ENCODE measurements at regions not wholly inside any gene's neighbourhood (a gene's known extent, or its start where the extent isn't known, plus 50 kb on each side); places are given as distances from the start of the nearest gene placed in this dataset.

DNA sequence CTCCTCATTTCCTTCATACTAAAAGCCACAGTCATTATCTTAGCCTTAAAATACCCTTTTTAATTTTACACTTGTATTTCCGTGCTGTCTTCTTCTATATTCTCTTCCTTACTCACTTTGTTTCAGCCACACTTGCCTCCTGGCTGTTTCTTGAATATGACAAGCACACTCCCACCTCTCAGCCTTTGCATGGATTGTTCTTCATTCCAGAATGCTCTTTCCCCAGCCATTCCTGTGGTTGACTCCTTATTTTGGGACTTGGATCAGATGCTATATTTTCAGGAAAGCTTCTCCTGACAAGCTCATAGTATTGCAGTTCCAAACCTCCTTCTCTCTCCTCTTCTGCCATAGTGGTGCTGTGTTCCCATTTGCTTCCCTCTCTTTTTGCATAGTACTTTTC lies 291.3 kb downstream of the PDHA2 start:
- Histone ChIP-seq H3K9me3 (ENCODE audit: control insufficient read depth, low read depth, low read length) (no peaks in the 10 kb centered on the region), H2AFZ (ENCODE audit: control insufficient read depth, low read length) (no peak overlapping the region), H3K27ac (ENCODE audit: control insufficient read depth, insufficient read depth, low read length) (no peak overlapping the region), H3K4me2 (ENCODE audit: control insufficient read depth, extremely low read depth, insufficient read depth, low read depth, low read length) (no peak overlapping the region), H3K4me3 (ENCODE audit: control insufficient read depth in 2 of 3, extremely low read depth in 1 of 3, insufficient read depth in 2 of 3, low read depth in 1 of 3, low read length in 3 of 3) (no peak overlapping the region), H3K9ac (ENCODE audit: control insufficient read depth, extremely low read depth, insufficient read depth, low read length) (no peak overlapping the region), H3K4me1 (ENCODE audit: control insufficient read depth, extremely low read depth, insufficient read depth, low read length) (no peaks in the 10 kb centered on the region), H3K27me3 (ENCODE audit: control insufficient read depth, extremely low read depth, insufficient read depth, low read length) (no peaks in the 10 kb centered on the region), H3K9me1 (ENCODE audit: control insufficient read depth, extremely low read depth, insufficient read depth, low read length) (no peaks in the 10 kb centered on the region), H3K36me3 (ENCODE audit: control insufficient read depth in 2 of 2, extremely low read depth in 1 of 2, insufficient read depth in 2 of 2, low read length in 2 of 2) (no peaks in the 10 kb centered on the region), H4K20me1 (ENCODE audit: control insufficient read depth, extremely low read depth, insufficient read depth, low read length) (no peaks in the 10 kb centered on the region), H3K79me2 (ENCODE audit: control insufficient read depth, insufficient read depth, low read length) (no peaks in the 10 kb centered on the region)
- no peak for DNase-seq (ENCODE audit: low read depth, low spot score)
- dilution Hi-C loops (cut with MboI; ENCODE audit: extremely low pct_ligation_motif_present, low sequenced_read_pairs) = no loop called here
- TF ChIP-seq EZH2 (IDR thresholded peaks at IDR 0.05; ENCODE audit: low read length) = no peak
- TF ChIP-seq, protein P1, sequence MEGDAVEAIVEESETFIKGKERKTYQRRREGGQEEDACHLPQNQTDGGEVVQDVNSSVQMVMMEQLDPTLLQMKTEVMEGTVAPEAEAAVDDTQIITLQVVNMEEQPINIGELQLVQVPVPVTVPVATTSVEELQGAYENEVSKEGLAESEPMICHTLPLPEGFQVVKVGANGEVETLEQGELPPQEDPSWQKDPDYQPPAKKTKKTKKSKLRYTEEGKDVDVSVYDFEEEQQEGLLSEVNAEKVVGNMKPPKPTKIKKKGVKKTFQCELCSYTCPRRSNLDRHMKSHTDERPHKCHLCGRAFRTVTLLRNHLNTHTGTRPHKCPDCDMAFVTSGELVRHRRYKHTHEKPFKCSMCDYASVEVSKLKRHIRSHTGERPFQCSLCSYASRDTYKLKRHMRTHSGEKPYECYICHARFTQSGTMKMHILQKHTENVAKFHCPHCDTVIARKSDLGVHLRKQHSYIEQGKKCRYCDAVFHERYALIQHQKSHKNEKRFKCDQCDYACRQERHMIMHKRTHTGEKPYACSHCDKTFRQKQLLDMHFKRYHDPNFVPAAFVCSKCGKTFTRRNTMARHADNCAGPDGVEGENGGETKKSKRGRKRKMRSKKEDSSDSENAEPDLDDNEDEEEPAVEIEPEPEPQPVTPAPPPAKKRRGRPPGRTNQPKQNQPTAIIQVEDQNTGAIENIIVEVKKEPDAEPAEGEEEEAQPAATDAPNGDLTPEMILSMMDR (optimal IDR thresholded peaks at IDR 0.05 in 1 of 3, IDR thresholded peaks at IDR 0.05 in 1 of 3, conservative IDR thresholded peaks at IDR 0.05 in 1 of 3; ENCODE audit: extremely low read depth in 1 of 3, insufficient read depth in 2 of 3, low read length in 3 of 3) = no peak
- FAIRE-seq = no peak

DNA sequence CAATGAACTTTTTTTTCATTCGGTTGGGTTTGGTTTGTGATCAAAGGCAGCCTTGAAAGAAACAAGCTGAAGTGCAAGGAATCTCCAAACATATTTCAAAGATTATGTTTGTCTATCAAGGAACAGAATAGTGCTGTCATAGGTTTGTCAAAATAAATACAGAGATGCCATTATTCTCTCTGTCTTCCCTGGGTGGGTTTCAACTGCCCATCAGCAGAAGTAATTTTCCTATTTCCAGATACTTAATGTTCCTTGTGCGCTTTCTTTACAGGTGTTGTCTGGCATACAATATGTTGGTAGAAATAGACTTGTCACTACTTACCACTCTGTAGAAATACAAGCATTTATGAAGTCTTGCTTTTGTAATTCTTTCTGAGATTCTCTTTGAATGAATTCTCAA lies 294.9 kb downstream of the PDHA2 start:
- no peak overlapping the region for H3K4me2 ChIP-seq (ENCODE audit: control insufficient read depth, extremely low read depth, insufficient read depth, low read depth, low read length)
- no peaks in the 10 kb centered on the region for H4K20me1 ChIP-seq (ENCODE audit: control insufficient read depth, extremely low read depth, insufficient read depth, low read length)
- H3K4me1 ChIP-seq (ENCODE audit: control insufficient read depth, extremely low read depth, insufficient read depth, low read length) = no peaks in the 10 kb centered on the region
- no peak for DNase-seq (ENCODE audit: low read depth, low spot score)
- H3K27me3 ChIP-seq (ENCODE audit: control insufficient read depth, extremely low read depth, insufficient read depth, low read length) = no peaks in the 10 kb centered on the region
- dilution Hi-C loops (cut with MboI; ENCODE audit: extremely low pct_ligation_motif_present, low sequenced_read_pairs) = no loop called here
- no peak for FAIRE-seq
- no peak overlapping the region for H2AFZ ChIP-seq (ENCODE audit: control insufficient read depth, low read length)
- H3K9ac ChIP-seq (ENCODE audit: control insufficient read depth, extremely low read depth, insufficient read depth, low read length) = no peak overlapping the region
- TF ChIP-seq, protein P1 (optimal IDR thresholded peaks at IDR 0.05 in 1 of 3, IDR thresholded peaks at IDR 0.05 in 1 of 3, conservative IDR thresholded peaks at IDR 0.05 in 1 of 3; ENCODE audit: extremely low read depth in 1 of 3, insufficient read depth in 2 of 3, low read length in 3 of 3) = no peak
- TF ChIP-seq EZH2 (IDR thresholded peaks at IDR 0.05; ENCODE audit: low read length) = no peak
- H3K9me3 ChIP-seq (ENCODE audit: control insufficient read depth, low read depth, low read length) = no peaks in the 10 kb centered on the region
- no peak overlapping the region for H3K4me3 ChIP-seq (ENCODE audit: control insufficient read depth in 2 of 3, extremely low read depth in 1 of 3, insufficient read depth in 2 of 3, low read depth in 1 of 3, low read length in 3 of 3)
- H3K9me1 ChIP-seq (ENCODE audit: control insufficient read depth, extremely low read depth, insufficient read depth, low read length) = no peaks in the 10 kb centered on the region
- H3K36me3 ChIP-seq (ENCODE audit: control insufficient read depth in 2 of 2, extremely low read depth in 1 of 2, insufficient read depth in 2 of 2, low read length in 2 of 2) = no peaks in the 10 kb centered on the region
- H3K79me2 ChIP-seq (ENCODE audit: control insufficient read depth, insufficient read depth, low read length) = no peaks in the 10 kb centered on the region
- H3K27ac ChIP-seq (ENCODE audit: control insufficient read depth, insufficient read depth, low read length) = no peak overlapping the region

All from keratinocyte (primary cell).